ENCODE measurements at regions not wholly inside any gene's neighbourhood (a gene's known extent, or its start where the extent isn't known, plus 50 kb on each side); places are given as distances from the start of the nearest gene placed in this dataset.

DNA sequence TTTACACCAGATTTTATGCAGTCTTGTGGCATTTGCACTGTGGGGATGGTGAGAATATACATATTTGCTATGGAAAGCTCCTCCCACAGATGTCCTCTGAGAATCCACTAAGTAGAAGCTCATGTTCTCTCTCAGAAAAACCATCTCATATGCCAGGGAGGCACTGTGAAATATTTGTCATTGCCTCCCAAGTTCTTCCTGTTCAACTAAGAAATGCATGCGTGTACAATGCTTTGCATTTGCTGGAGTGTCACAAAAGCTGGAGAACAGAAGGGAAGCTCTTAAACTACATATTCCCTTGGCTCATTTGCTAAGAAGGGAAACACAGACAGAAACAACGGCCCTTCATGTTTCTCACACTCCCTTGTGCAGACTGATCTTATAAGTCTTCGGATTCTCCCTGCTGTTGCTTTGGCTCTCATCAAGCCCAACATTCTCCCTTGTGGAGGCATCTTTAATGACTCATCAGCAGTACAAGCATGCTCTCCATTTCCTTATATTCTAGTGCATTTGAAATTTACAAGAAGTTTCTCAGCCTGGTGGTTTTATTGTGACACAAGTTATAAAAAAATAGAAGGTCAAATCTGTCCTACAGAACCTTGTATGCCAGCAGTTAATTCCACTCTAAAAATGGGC is 220.6 kb downstream of the TRIM36 start:
- H3K4me2 ChIP-seq, result no peak overlapping the region
- DNase-seq (ENCODE audit: low spot score), result no peak
- Mint-ChIP-seq H3K4me1 (no peaks in the 10 kb centered on the region), H3K27ac (no peak overlapping the region), H3K27me3 (ENCODE audit: insufficient read depth, low read depth) (peaks cover 2% of the 10 kb centered on the region), H3K36me3 (no peaks in the 10 kb centered on the region), H3K4me3 (no peak overlapping the region), H3K9me3 (no peaks in the 10 kb centered on the region)
- no peaks in the 10 kb centered on the region for H3K4me1 ChIP-seq
- no peaks in the 10 kb centered on the region for H3K79me2 ChIP-seq (ENCODE audit: low read depth)
- H3K4me3 ChIP-seq, result no peak overlapping the region
- H4K20me1 ChIP-seq (ENCODE audit: low read depth), result no peaks in the 10 kb centered on the region
- H3K9me3 ChIP-seq (ENCODE audit: low read depth), result no peaks in the 10 kb centered on the region
- TF ChIP-seq, protein P1, sequence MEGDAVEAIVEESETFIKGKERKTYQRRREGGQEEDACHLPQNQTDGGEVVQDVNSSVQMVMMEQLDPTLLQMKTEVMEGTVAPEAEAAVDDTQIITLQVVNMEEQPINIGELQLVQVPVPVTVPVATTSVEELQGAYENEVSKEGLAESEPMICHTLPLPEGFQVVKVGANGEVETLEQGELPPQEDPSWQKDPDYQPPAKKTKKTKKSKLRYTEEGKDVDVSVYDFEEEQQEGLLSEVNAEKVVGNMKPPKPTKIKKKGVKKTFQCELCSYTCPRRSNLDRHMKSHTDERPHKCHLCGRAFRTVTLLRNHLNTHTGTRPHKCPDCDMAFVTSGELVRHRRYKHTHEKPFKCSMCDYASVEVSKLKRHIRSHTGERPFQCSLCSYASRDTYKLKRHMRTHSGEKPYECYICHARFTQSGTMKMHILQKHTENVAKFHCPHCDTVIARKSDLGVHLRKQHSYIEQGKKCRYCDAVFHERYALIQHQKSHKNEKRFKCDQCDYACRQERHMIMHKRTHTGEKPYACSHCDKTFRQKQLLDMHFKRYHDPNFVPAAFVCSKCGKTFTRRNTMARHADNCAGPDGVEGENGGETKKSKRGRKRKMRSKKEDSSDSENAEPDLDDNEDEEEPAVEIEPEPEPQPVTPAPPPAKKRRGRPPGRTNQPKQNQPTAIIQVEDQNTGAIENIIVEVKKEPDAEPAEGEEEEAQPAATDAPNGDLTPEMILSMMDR (IDR thresholded peaks at IDR 0.05), result no peak
- TF ChIP-seq EZH2 (IDR thresholded peaks at IDR 0.05), result no peak
- TF ChIP-seq EZH2phosphoT487 (IDR thresholded peaks at IDR 0.05), result no peak
- no peak overlapping the region for H3K27ac ChIP-seq
- H3K9ac ChIP-seq, result no peak overlapping the region
- no peaks in the 10 kb centered on the region for H3F3A ChIP-seq (ENCODE audit: low read depth)
- no peak overlapping the region for H2AFZ ChIP-seq (replicated peaks)
- no peaks in the 10 kb centered on the region for H3K36me3 ChIP-seq
- H3K27me3 ChIP-seq, result no peaks in the 10 kb centered on the region

DNA sequence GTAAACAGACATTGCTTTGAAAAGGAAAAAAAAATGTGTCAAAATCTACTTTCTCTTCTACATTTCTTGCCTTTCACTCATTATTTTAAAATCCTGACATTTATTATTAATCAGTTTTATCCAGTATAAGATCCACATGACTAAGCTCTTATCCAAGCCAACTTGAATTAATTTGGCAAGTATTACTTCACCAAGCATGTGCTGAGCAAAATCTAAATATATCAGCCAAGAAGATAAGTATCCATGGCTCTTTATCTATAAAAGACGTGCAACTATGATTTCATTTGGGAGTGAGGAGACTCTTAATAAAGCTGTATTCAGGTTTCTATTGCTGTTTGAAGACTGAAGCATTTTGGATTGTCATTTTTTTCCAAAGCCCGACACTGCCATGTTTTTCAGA is 221.3 kb downstream of the TRIM36 start:
- Histone ChIP-seq H2AFZ (replicated peaks) (no peak overlapping the region), H3K9me3 (ENCODE audit: low read depth) (no peaks in the 10 kb centered on the region), H3K27me3 (no peaks in the 10 kb centered on the region), H3K79me2 (ENCODE audit: low read depth) (no peaks in the 10 kb centered on the region), H3F3A (ENCODE audit: low read depth) (no peaks in the 10 kb centered on the region), H3K4me1 (no peaks in the 10 kb centered on the region), H3K9ac (no peak overlapping the region), H3K27ac (no peak overlapping the region), H3K4me2 (no peak overlapping the region), H4K20me1 (ENCODE audit: low read depth) (no peaks in the 10 kb centered on the region), H3K4me3 (no peak overlapping the region), H3K36me3 (no peaks in the 10 kb centered on the region)
- Mint-ChIP-seq H3K36me3 (no peaks in the 10 kb centered on the region), H3K4me1 (no peaks in the 10 kb centered on the region), H3K4me3 (no peak overlapping the region), H3K9me3 (no peaks in the 10 kb centered on the region), H3K27me3 (ENCODE audit: insufficient read depth, low read depth) (peaks cover 2% of the 10 kb centered on the region), H3K27ac (no peak overlapping the region)
- no peak for DNase-seq (ENCODE audit: low spot score)
- no peak for TF ChIP-seq EZH2 (IDR thresholded peaks at IDR 0.05)
- TF ChIP-seq, protein P1 (IDR thresholded peaks at IDR 0.05), result no peak
- TF ChIP-seq EZH2phosphoT487 (IDR thresholded peaks at IDR 0.05), result no peak

DNA sequence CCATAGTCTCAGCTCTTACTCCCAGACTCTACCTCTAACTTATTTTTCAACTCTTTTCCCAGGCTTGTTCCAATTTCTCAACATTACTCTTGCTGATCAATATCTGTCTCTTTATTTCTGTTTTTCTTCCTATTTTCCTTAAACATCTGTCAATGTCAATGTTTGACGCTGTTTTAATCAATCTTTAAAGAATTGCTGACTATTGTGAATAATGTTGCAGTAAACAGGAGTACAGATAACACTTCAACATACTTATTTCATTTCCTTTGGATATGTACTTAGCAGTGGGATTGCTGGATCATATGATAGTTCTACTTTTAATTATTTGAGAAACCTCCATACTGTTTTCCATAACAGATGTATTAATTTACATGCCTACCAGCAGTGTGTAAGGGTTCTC is 229.0 kb downstream of the TRIM36 start:
- Mint-ChIP-seq H3K27me3 (ENCODE audit: insufficient read depth, low read depth) (peaks cover 3% of the 10 kb centered on the region), H3K4me1 (no peaks in the 10 kb centered on the region), H3K4me3 (no peak overlapping the region), H3K36me3 (no peaks in the 10 kb centered on the region), H3K9me3 (peaks cover 25% of the 10 kb centered on the region), H3K27ac (no peak overlapping the region)
- Histone ChIP-seq H3K4me3 (no peak overlapping the region), H3F3A (ENCODE audit: low read depth) (no peaks in the 10 kb centered on the region), H4K20me1 (ENCODE audit: low read depth) (no peaks in the 10 kb centered on the region), H3K36me3 (no peaks in the 10 kb centered on the region), H3K27ac (no peak overlapping the region), H3K9me3 (ENCODE audit: low read depth) (no peaks in the 10 kb centered on the region), H2AFZ (replicated peaks) (no peak overlapping the region), H3K4me2 (no peak overlapping the region), H3K79me2 (ENCODE audit: low read depth) (no peaks in the 10 kb centered on the region), H3K4me1 (no peaks in the 10 kb centered on the region), H3K9ac (no peak overlapping the region), H3K27me3 (no peaks in the 10 kb centered on the region)
- DNase-seq (ENCODE audit: low spot score), result no peak
- no peak for TF ChIP-seq EZH2 (IDR thresholded peaks at IDR 0.05)
- TF ChIP-seq EZH2phosphoT487 (IDR thresholded peaks at IDR 0.05), result no peak
- TF ChIP-seq, protein P1 (IDR thresholded peaks at IDR 0.05), result no peak
